CD14-positive monocyte (primary cell): ENCODE measurements at regions not wholly inside any gene's neighbourhood (a gene's known extent, or its start where the extent isn't known, plus 50 kb on each side); places are given as distances from the start of the nearest gene placed in this dataset. TPM values are rescaled to one million over a fixed set of nuclear protein-coding genes. Genes with fewer than 3 reads are reported as not detected.

Experiments used
- DNase-seq, 3 donors: peaks; one replicate each; pipeline ENCODE4 v3.0.0-alpha.2; 2011 to 2022
- H2AFZ ChIP-seq: 2 replicates; pipeline ENCODE4 v1.6.0; 2012; ENCODE audit warnings: mild to moderate bottlenecking, low read depth, low read length, inconsistent platforms; ENCODE audit not compliant: insufficient read depth, poor library complexity, severe bottlenecking
- H3K27ac ChIP-seq, 2 donors: 1 replicate in 1 of 2; 2 replicates in 1 of 2; pipeline ENCODE4 v1.5.1; 2012 to 2013; ENCODE audit warnings: low read length in 2 of 2, control low read depth in 1 of 2, inconsistent platforms in 1 of 2, low read depth in 1 of 2, mild to moderate bottlenecking in 1 of 2
- H3K27me3 ChIP-seq, 2 donors: one replicate each; pipeline versions ENCODE4 v1.6.0 to v1.6.1; 2011 to 2013; ENCODE audit warnings: low read length in 2 of 2; ENCODE audit not compliant: control insufficient read depth in 2 of 2, insufficient read depth in 2 of 2
- H3K36me3 ChIP-seq, 2 donors: replicated peaks in 1 of 2; 1 replicate in 1 of 2; 2 replicates in 1 of 2; pipeline versions ENCODE4 v1.5.1 to v1.6.1; 2012 to 2013; ENCODE audit warnings: low read length in 2 of 2, control low read depth in 1 of 2, inconsistent platforms in 1 of 2, mild to moderate bottlenecking in 1 of 2; ENCODE audit not compliant: insufficient read depth in 2 of 2, control insufficient read depth in 1 of 2
- H3K4me1 ChIP-seq, 2 donors: 1 replicate in 1 of 2; 2 replicates in 1 of 2; pipeline versions ENCODE4 v1.5.1 to v1.6.1; 2012 to 2013; ENCODE audit warnings: low read length in 2 of 2, control low read depth in 1 of 2, inconsistent platforms in 1 of 2, mild to moderate bottlenecking in 1 of 2, moderate library complexity in 1 of 2; ENCODE audit not compliant: insufficient read depth in 2 of 2, control insufficient read depth in 1 of 2
- H3K4me2 ChIP-seq: replicated peaks from 2 replicates; pipeline ENCODE3; 2012; ENCODE audit warnings: low read length, moderate library complexity, mild to moderate bottlenecking; ENCODE audit not compliant: poor library complexity, severe bottlenecking; ENCODE audit errors: extremely low read depth
- H3K4me3 ChIP-seq, 3 experiments: fragments of 200-600 bp in 1 of 3; sonication (generic) in 1 of 3; replicated peaks in 1 of 3; 1 replicate in 2 of 3; 2 replicates in 1 of 3; pipeline ENCODE4 v1.5.1; 2011 to 2013; ENCODE audit warnings: low read length in 3 of 3, mild to moderate bottlenecking in 3 of 3, control low read depth in 2 of 3, low read depth in 2 of 3, inconsistent platforms in 1 of 3, moderate library complexity in 1 of 3
- H3K79me2 ChIP-seq: 2 replicates; pipeline ENCODE4 v1.6.0; 2012; ENCODE audit warnings: mild to moderate bottlenecking, control low read depth, inconsistent platforms, low read length, moderate library complexity; ENCODE audit not compliant: insufficient read depth
- H3K9ac ChIP-seq: 2 replicates; pipeline ENCODE4 v1.6.0; 2017; ENCODE audit warnings: low read length, mild to moderate bottlenecking; ENCODE audit not compliant: insufficient read depth, poor library complexity, severe bottlenecking
- H3K9me3 ChIP-seq, 2 donors: replicated peaks in 1 of 2; 1 replicate in 1 of 2; 2 replicates in 1 of 2; pipeline versions ENCODE4 v1.5.1 to v1.6.1; 2012 to 2013; ENCODE audit warnings: low read length in 2 of 2, control low read depth in 1 of 2; ENCODE audit not compliant: control insufficient read depth in 1 of 2, insufficient read depth in 1 of 2
- H4K20me1 ChIP-seq: 2 replicates; pipeline ENCODE4 v1.6.0; 2012; ENCODE audit warnings: mild to moderate bottlenecking, low read length, control low read depth, moderate library complexity; ENCODE audit not compliant: insufficient read depth
- H3K27ac Mint-ChIP-seq, 7 donors: one replicate each; pipeline ENCODE4 v1.8.0; 2020; ENCODE audit warnings: mild to moderate bottlenecking in 7 of 7, mixed read lengths in 7 of 7, moderate library complexity in 6 of 7, inconsistent platforms in 2 of 7
- H3K27me3 Mint-ChIP-seq, 3 donors: one replicate each; pipeline ENCODE4 v1.8.0; 2021 to 2022; ENCODE audit warnings: low read depth in 3 of 3, mild to moderate bottlenecking in 3 of 3, mixed read lengths in 3 of 3, moderate library complexity in 3 of 3, inconsistent platforms in 1 of 3
- H3K36me3 Mint-ChIP-seq, 2 donors: one replicate each; pipeline ENCODE4 v1.8.0; 2020; ENCODE audit warnings: mixed read lengths in 2 of 2, inconsistent platforms in 1 of 2, mild to moderate bottlenecking in 1 of 2
- H3K4me1 Mint-ChIP-seq: one replicate; pipeline ENCODE4 v1.8.0; 2020; ENCODE audit warnings: mild to moderate bottlenecking, mixed read lengths
- H3K4me3 Mint-ChIP-seq, 2 donors: one replicate each; pipeline ENCODE4 v1.8.0; 2020; ENCODE audit warnings: mild to moderate bottlenecking in 2 of 2, mixed read lengths in 2 of 2, moderate library complexity in 1 of 2
- H3K9me3 Mint-ChIP-seq, 7 donors: one replicate each; pipeline ENCODE4 v1.8.0; 2020 to 2022; ENCODE audit warnings: mixed read lengths in 7 of 7, mild to moderate bottlenecking in 6 of 7, moderate library complexity in 6 of 7, inconsistent platforms in 2 of 7
- CTCF ChIP-seq: fragments of 200-600 bp; IDR thresholded peaks from one replicate; pipeline ENCODE4 v1.8.0; 2022; ENCODE audit warnings: antibody characterized with exemption, mild to moderate bottlenecking
- WGBS: methylation state at CpG from one replicate; pipeline ENCODE4 v1.1.5; 2013; ENCODE audit warnings: missing lambda C conversion rate; ENCODE audit not compliant: insufficient coverage; 5-methylcytosine and 5-hydroxymethylcytosine counted together
- intact Hi-C, 2 donors: fragments of 100-400 bp; cut with micrococcal nuclease; formaldehyde crosslinking; loops; one replicate each; pipeline versions ENCODE4 v1.15.0 to v1.15.1; 2023
- small RNA-seq: library from RNA; depleted of rRNA; stranded (forward); fragments of <200 nt; gene quantifications from one replicate; pipeline ENCODE3, GENCODE V24; 2012; ENCODE audit warnings: low read depth; ENCODE audit not compliant: insufficient read length

- no peak overlapping the region for H3K4me2 ChIP-seq
- Mint-ChIP-seq H3K27me3 (peaks cover 0 to 1% (median 1%) of the 10 kb centered on the region in 3 donors), H3K27ac (no peak overlapping the region), H3K36me3 (no peaks in the 10 kb centered on the region), H3K9me3 (peaks cover 0 to 10% (median 6%) of the 10 kb centered on the region in 7 donors), H3K4me1 (no peaks in the 10 kb centered on the region), H3K4me3 (no peak overlapping the region)
- no peak overlapping the region for H3K4me3 ChIP-seq
- H3K27ac ChIP-seq = no peak overlapping the region
- H3K36me3 ChIP-seq = no peaks in the 10 kb centered on the region
- no peaks in the 10 kb centered on the region for H3K4me1 ChIP-seq
- intact Hi-C loops = no loop called here
- H2AFZ ChIP-seq = no peak overlapping the region
- H3K9ac ChIP-seq = no peak overlapping the region
- no peaks in the 10 kb centered on the region for H4K20me1 ChIP-seq
- H3K27me3 ChIP-seq = no peaks in the 10 kb centered on the region
- WGBS = no CpG with 5 or more reads among the region's 2 CpGs
- DNase-seq = no peak
- H3K79me2 ChIP-seq = no peaks in the 10 kb centered on the region
- peaks cover 0 to 9% of the 10 kb centered on the region in 2 donors for H3K9me3 ChIP-seq
- no peak for TF ChIP-seq CTCF
Measured at GRCh38 chr3:146658841-146659240, 53.7 kb upstream of the PLSCR5 start.

- Mint-ChIP-seq H3K27ac (no peak overlapping the region), H3K36me3 (no peaks in the 10 kb centered on the region), H3K27me3 (peaks cover 0 to 3% (median 0%) of the 10 kb centered on the region in 3 donors), H3K4me1 (no peaks in the 10 kb centered on the region), H3K4me3 (no peak overlapping the region), H3K9me3 (peaks cover 0 to 10% (median 5%) of the 10 kb centered on the region in 7 donors)
- Histone ChIP-seq H3K27ac (no peak overlapping the region), H3K9me3 (peaks cover 0 to 9% of the 10 kb centered on the region in 2 donors), H3K4me2 (no peak overlapping the region), H2AFZ (no peak overlapping the region), H3K79me2 (no peaks in the 10 kb centered on the region), H3K36me3 (no peaks in the 10 kb centered on the region), H3K4me3 (no peak overlapping the region), H3K27me3 (no peaks in the 10 kb centered on the region), H4K20me1 (no peaks in the 10 kb centered on the region), H3K4me1 (no peaks in the 10 kb centered on the region), H3K9ac (no peak overlapping the region)
- no CpG with 5 or more reads among the region's 3 CpGs for WGBS
- TF ChIP-seq CTCF = no peak
- DNase-seq = no peak
- intact Hi-C loops = no loop called here
Measured at GRCh38 chr3:146655333-146655996, 50.3 kb upstream of the PLSCR5 start.

Small RNAs in the stretch of these regions (small RNA-seq; reads per million reads assigned to genes)
- gene RNU6-505P = not detected
